T-helper 17 cell (primary cell): ENCODE measurements at regions not wholly inside any gene's neighbourhood (a gene's known extent, or its start where the extent isn't known, plus 50 kb on each side); places are given as distances from the start of the nearest gene placed in this dataset.

Source experiments
- ATAC-seq: fragments of 150-1000 bp; cut with Tn5 transposase; 2 replicates; pipeline ENCODE4 v1.10.0; 2021; ENCODE audit warnings: mild to moderate bottlenecking, moderate library complexity
- DNase-seq, 3 donors: peaks; one replicate each; pipeline versions ENCODE4 v3.0.0 to v3.0.0-alpha.2; 2020 to 2021
- H3K9me3 ChIP-seq: one replicate; pipeline ENCODE4 v1.7.0; 2013; ENCODE audit warnings: low read length, mild to moderate bottlenecking; ENCODE audit not compliant: control insufficient read depth, poor library complexity, severe bottlenecking
- H3K27ac Mint-ChIP-seq: one replicate; pipeline ENCODE4 v1.8.0; 2022; ENCODE audit warnings: mild to moderate bottlenecking, moderate library complexity, mixed read lengths
- H3K27me3 Mint-ChIP-seq: one replicate; pipeline ENCODE4 v1.8.0; 2022; ENCODE audit warnings: mixed read lengths
- H3K36me3 Mint-ChIP-seq: one replicate; pipeline ENCODE4 v1.8.0; 2022; ENCODE audit warnings: low read depth, mixed read lengths
- H3K4me1 Mint-ChIP-seq: one replicate; pipeline ENCODE4 v1.8.0; 2022; ENCODE audit warnings: mild to moderate bottlenecking, mixed read lengths
- H3K4me3 Mint-ChIP-seq: one replicate; pipeline ENCODE4 v1.8.0; 2022; ENCODE audit warnings: mild to moderate bottlenecking, moderate library complexity, mixed read lengths

GRCh38 chr7:39882148-39882784, 67.8 kb upstream of the CDK13 start:
- H3K27ac Mint-ChIP-seq = no peak overlapping the region
- ATAC-seq (no peak), DNase-seq (no peak)
- no peaks in the 10 kb centered on the region for H3K36me3 Mint-ChIP-seq
- H3K27me3 Mint-ChIP-seq = peaks cover 39% of the 10 kb centered on the region
- no peak overlapping the region for H3K4me3 Mint-ChIP-seq
- peaks cover 7% of the 10 kb centered on the region for H3K9me3 ChIP-seq
- H3K4me1 Mint-ChIP-seq = no peaks in the 10 kb centered on the region

GRCh38 chr7:39883812-39884390, 66.2 kb upstream of the CDK13 start:
- H3K9me3 ChIP-seq = peaks cover 7% of the 10 kb centered on the region
- Mint-ChIP-seq H3K27me3 (peaks cover 29% of the 10 kb centered on the region), H3K4me3 (no peak overlapping the region), H3K27ac (no peak overlapping the region), H3K36me3 (no peaks in the 10 kb centered on the region), H3K4me1 (no peaks in the 10 kb centered on the region)
- ATAC-seq (no peak), DNase-seq (no peak)

DNA sequence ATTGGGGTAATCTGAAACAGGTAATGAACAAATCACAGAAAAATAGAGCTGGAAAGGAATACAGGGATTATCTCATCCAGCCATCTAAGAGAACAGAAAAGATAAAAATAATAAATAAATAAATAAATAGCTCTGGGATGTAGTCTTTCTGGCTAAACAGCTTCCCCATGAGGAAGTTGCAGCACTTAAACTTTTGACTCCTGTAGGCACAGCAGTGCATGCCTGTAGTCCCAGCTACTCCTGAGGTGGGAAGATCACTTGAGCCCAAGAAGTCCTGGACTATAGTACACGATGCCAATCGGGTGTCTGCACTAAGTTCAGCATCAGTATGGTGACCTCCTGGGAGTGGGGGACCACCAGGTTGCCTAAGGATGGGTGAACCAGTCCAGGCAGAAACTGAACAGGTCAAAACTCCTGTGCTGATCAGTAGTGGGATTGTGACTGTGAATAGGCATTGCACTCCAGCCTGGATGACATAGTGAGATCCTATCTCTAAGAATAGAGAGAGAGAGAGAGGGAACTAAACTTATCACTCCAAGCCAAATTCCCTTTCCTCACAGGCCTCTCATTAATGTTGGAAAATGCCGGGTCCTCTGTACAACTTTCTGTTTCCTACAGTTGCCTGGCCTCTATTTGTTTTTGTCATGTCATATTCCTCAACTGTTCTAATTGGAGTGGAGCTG, 61.7 kb upstream of the CDK13 start:
- Mint-ChIP-seq H3K4me1 (no peaks in the 10 kb centered on the region), H3K27ac (no peak overlapping the region), H3K36me3 (no peaks in the 10 kb centered on the region), H3K4me3 (no peak overlapping the region), H3K27me3 (peaks cover 19% of the 10 kb centered on the region)
- H3K9me3 ChIP-seq = no peaks in the 10 kb centered on the region
- ATAC-seq = no peak
- DNase-seq = no peak

DNA sequence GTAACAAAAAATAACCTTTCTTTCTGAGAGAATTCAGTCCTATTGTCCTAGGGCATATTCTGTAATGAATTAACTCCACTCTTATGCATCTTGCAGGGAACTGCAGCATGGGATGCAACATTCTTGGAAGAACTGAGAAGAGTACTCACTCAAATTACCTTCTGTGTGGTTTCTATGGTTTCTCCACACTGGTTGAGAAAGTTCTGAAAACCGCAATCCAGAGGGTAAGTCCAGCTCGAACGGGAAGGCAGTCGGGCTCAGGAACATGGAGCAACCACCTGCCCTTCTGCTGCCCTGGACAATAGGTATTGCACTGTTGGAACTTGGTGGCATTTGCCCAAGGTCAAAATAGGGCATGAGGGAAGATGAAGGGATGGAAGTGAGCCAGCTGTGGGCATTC, 59.6 kb upstream of the CDK13 start:
- Mint-ChIP-seq H3K27ac (no peak overlapping the region), H3K27me3 (peaks cover 18% of the 10 kb centered on the region), H3K36me3 (peaks cover 4% of the 10 kb centered on the region), H3K4me3 (no peak overlapping the region), H3K4me1 (no peaks in the 10 kb centered on the region)
- DNase-seq (no peak), ATAC-seq (no peak)
- no peaks in the 10 kb centered on the region for H3K9me3 ChIP-seq

DNA sequence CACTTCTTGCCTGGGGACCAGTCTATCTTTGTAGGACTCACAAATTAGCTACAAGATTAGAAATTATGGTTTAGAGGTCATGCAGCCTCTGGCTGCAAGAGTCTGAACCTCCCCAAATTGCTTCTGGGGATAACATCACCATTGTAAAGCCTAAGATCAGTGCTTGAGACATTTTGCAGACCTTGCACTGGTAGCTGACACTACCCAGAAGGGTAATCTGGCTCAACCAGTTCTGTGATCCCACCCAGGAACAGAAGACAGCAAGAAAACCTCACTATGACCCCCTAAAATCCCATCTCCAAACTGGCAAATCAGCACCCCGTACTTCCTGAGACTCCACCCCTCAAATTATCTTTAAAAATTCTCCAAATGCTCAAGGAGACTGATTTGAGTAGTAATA, 58.2 kb upstream of the CDK13 start:
- Mint-ChIP-seq H3K4me1 (peaks cover 2% of the 10 kb centered on the region), H3K4me3 (no peak overlapping the region), H3K36me3 (peaks cover 4% of the 10 kb centered on the region), H3K27ac (no peak overlapping the region), H3K27me3 (peaks cover 18% of the 10 kb centered on the region)
- no peak for DNase-seq
- no peaks in the 10 kb centered on the region for H3K9me3 ChIP-seq
- ATAC-seq = no peak

GRCh38 chr7:39892361-39892760, 57.7 kb upstream of the CDK13 start:
- H3K36me3 Mint-ChIP-seq = peaks cover 4% of the 10 kb centered on the region
- ATAC-seq (no peak), DNase-seq (no peak)
- H3K27ac Mint-ChIP-seq = no peak overlapping the region
- H3K4me3 Mint-ChIP-seq = no peak overlapping the region
- H3K4me1 Mint-ChIP-seq = peaks cover 2% of the 10 kb centered on the region
- H3K9me3 ChIP-seq = no peaks in the 10 kb centered on the region
- peaks cover 18% of the 10 kb centered on the region for H3K27me3 Mint-ChIP-seq

DNA sequence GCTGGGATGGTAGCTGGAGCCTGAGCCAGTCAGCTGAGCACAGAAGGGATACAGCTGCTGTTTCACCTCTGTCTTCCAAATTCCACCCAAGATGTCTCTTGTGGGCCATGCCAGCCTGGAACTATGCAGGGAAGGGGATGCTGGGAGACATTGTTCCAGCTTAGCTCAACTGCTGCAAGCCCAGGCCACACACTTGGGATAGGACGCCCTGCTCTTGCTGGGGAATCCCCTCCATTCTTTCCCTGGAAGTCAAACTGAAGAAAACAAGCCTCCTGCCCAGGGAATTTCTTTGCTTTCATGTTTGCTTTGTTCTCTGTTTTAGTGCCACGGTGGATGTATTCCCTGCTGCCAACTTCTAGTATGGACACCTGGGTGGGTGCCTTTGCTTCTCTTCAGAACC, 55.2 kb upstream of the CDK13 start:
- ATAC-seq (no peak), DNase-seq (no peak)
- Mint-ChIP-seq H3K4me3 (no peak overlapping the region), H3K4me1 (peaks cover 2% of the 10 kb centered on the region), H3K36me3 (peaks cover 4% of the 10 kb centered on the region), H3K27me3 (peaks cover 28% of the 10 kb centered on the region), H3K27ac (no peak overlapping the region)
- no peaks in the 10 kb centered on the region for H3K9me3 ChIP-seq

- Mint-ChIP-seq H3K27ac (no peak overlapping the region), H3K4me1 (peaks cover 2% of the 10 kb centered on the region), H3K4me3 (no peak overlapping the region), H3K36me3 (peaks cover 4% of the 10 kb centered on the region), H3K27me3 (peaks cover 38% of the 10 kb centered on the region)
- H3K9me3 ChIP-seq = no peaks in the 10 kb centered on the region
- no peak for DNase-seq
- no peak for ATAC-seq
These were observed 53.2 kb upstream of the CDK13 start for GRCh38 chr7:39896840-39897239.

GRCh38 chr7:39898867-39899266, 51.2 kb upstream of the CDK13 start:
- H3K9me3 ChIP-seq = no peaks in the 10 kb centered on the region
- Mint-ChIP-seq H3K4me3 (no peak overlapping the region), H3K36me3 (peaks cover 4% of the 10 kb centered on the region), H3K27ac (no peak overlapping the region), H3K4me1 (peaks cover 2% of the 10 kb centered on the region), H3K27me3 (peaks cover 31% of the 10 kb centered on the region)
- DNase-seq (no peak), ATAC-seq (no peak)
